Suprapubic skin (tissue), 3 donors: ENCODE measurements at regions not wholly inside any gene's neighbourhood (a gene's known extent, or its start where the extent isn't known, plus 50 kb on each side); places are given as distances from the start of the nearest gene placed in this dataset.

ENCODE experiments used
- EP300 ChIP-seq: sonication (generic); formaldehyde crosslinking; IDR thresholded peaks from one replicate; pipeline ENCODE4 v1.6.1; 2017; ENCODE audit warnings: antibody characterized with exemption
- POLR2A ChIP-seq, 2 donors: fragments of 450-650 bp; IDR thresholded peaks; one replicate each; pipeline ENCODE4 v1.6.1; 2017; ENCODE audit warnings: antibody characterized with exemption in 2 of 2, mild to moderate bottlenecking in 2 of 2, moderate library complexity in 2 of 2
- TF ChIP-seq, protein P1 (sequence below), 2 donors: fragments of 200-600 bp in 1 of 2; fragments of 450-650 bp in 1 of 2; sonication (generic) in 1 of 2; IDR thresholded peaks; one replicate each; pipeline ENCODE4 v1.5.1; 2016 to 2019; ENCODE audit warnings: antibody characterized with exemption in 2 of 2, mild to moderate bottlenecking in 1 of 2, moderate library complexity in 1 of 2

- TF ChIP-seq, protein P1, sequence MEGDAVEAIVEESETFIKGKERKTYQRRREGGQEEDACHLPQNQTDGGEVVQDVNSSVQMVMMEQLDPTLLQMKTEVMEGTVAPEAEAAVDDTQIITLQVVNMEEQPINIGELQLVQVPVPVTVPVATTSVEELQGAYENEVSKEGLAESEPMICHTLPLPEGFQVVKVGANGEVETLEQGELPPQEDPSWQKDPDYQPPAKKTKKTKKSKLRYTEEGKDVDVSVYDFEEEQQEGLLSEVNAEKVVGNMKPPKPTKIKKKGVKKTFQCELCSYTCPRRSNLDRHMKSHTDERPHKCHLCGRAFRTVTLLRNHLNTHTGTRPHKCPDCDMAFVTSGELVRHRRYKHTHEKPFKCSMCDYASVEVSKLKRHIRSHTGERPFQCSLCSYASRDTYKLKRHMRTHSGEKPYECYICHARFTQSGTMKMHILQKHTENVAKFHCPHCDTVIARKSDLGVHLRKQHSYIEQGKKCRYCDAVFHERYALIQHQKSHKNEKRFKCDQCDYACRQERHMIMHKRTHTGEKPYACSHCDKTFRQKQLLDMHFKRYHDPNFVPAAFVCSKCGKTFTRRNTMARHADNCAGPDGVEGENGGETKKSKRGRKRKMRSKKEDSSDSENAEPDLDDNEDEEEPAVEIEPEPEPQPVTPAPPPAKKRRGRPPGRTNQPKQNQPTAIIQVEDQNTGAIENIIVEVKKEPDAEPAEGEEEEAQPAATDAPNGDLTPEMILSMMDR (IDR thresholded peaks at IDR 0.05), result no peak
- TF ChIP-seq POLR2A (IDR thresholded peaks at IDR 0.05), result no peak
- TF ChIP-seq EP300, result no peak
These were observed 1854.9 kb downstream of the MAT2B start for GRCh38 chr5:165360366-165360765.
